Natural killer cell (primary cell): ENCODE measurements at regions not wholly inside any gene's neighbourhood (a gene's known extent, or its start where the extent isn't known, plus 50 kb on each side); places are given as distances from the start of the nearest gene placed in this dataset.

Experiments
- ATAC-seq, 3 donors: fragments of 150-1000 bp in 2 of 3; fragments of 200-7000 bp in 1 of 3; cut with Tn5 transposase; 1 replicate in 1 of 3; 2 replicates in 2 of 3; pipeline ENCODE4 v1.10.0; 2021; ENCODE audit warnings: mild to moderate bottlenecking in 2 of 3, moderate library complexity in 2 of 3
- DNase-seq, 2 donors: peaks; one replicate each; pipeline versions ENCODE4 v3.0.0 to v3.0.0-alpha.2; 2013 to 2021; ENCODE audit warnings: mixed read lengths in 1 of 2
- H3K27ac ChIP-seq: one replicate; pipeline ENCODE4 v1.5.1; 2013; ENCODE audit warnings: mild to moderate bottlenecking, low read length
- H3K27me3 ChIP-seq: one replicate; pipeline ENCODE4 v1.6.1; 2013; ENCODE audit warnings: low read length; ENCODE audit not compliant: control insufficient read depth, insufficient read depth
- H3K36me3 ChIP-seq: one replicate; pipeline ENCODE4 v1.6.1; 2013; ENCODE audit warnings: low read length; ENCODE audit not compliant: control insufficient read depth, insufficient read depth
- H3K4me1 ChIP-seq: one replicate; pipeline ENCODE4 v1.6.1; 2013; ENCODE audit warnings: low read length; ENCODE audit not compliant: control insufficient read depth, insufficient read depth
- H3K4me3 ChIP-seq: one replicate; pipeline ENCODE4 v1.5.1; 2013; ENCODE audit warnings: low read length
- H3K9me3 ChIP-seq: one replicate; pipeline ENCODE4 v1.6.1; 2013; ENCODE audit warnings: low read length; ENCODE audit not compliant: control insufficient read depth, insufficient read depth
- H3K27ac Mint-ChIP-seq, 2 donors: one replicate each; pipeline ENCODE4 v1.8.0; 2022; ENCODE audit warnings: mild to moderate bottlenecking in 2 of 2, mixed read lengths in 2 of 2, moderate library complexity in 1 of 2
- H3K27me3 Mint-ChIP-seq, 2 donors: one replicate each; pipeline ENCODE4 v1.8.0; 2022; ENCODE audit warnings: low read depth in 2 of 2, mixed read lengths in 2 of 2
- H3K36me3 Mint-ChIP-seq: one replicate; pipeline ENCODE4 v1.8.0; 2022; ENCODE audit warnings: mixed read lengths
- H3K4me1 Mint-ChIP-seq, 2 donors: one replicate each; pipeline ENCODE4 v1.8.0; 2022; ENCODE audit warnings: mixed read lengths in 2 of 2
- H3K4me3 Mint-ChIP-seq: one replicate; pipeline ENCODE4 v1.8.0; 2022; ENCODE audit warnings: mild to moderate bottlenecking, moderate library complexity, mixed read lengths
- H3K9me3 Mint-ChIP-seq, 2 donors: one replicate each; pipeline ENCODE4 v1.8.0; 2022; ENCODE audit warnings: mixed read lengths in 2 of 2
- CTCF ChIP-seq: fragments of 200-600 bp; IDR thresholded peaks from one replicate; pipeline ENCODE4 v1.8.0; 2022; ENCODE audit warnings: antibody characterized with exemption
- WGBS: methylation state at CpG from one replicate; pipeline ENCODE4 v1.1.7; 2013; ENCODE audit warnings: missing lambda C conversion rate; ENCODE audit not compliant: insufficient coverage; 5-methylcytosine and 5-hydroxymethylcytosine counted together
- intact Hi-C: fragments of 100-400 bp; cut with micrococcal nuclease; formaldehyde crosslinking; loops from one replicate; pipeline ENCODE4 v1.14.2; 2022

- H3K4me1 Mint-ChIP-seq, result no peaks in the 10 kb centered on the region
- H3K27ac Mint-ChIP-seq, result no peak overlapping the region
- 60% methylated on average over 2 of the region's 2 CpGs for WGBS
- Histone ChIP-seq H3K36me3 (no peaks in the 10 kb centered on the region), H3K9me3 (no peaks in the 10 kb centered on the region), H3K27me3 (no peaks in the 10 kb centered on the region), H3K4me3 (no peak overlapping the region), H3K27ac (no peak overlapping the region), H3K4me1 (no peaks in the 10 kb centered on the region)
- no peaks in the 10 kb centered on the region for H3K27me3 Mint-ChIP-seq
- no peak for TF ChIP-seq CTCF
- DNase-seq (no peak), ATAC-seq (no peak)
- peaks cover 7% of the 10 kb centered on the region for H3K36me3 Mint-ChIP-seq
- H3K4me3 Mint-ChIP-seq, result no peak overlapping the region
- H3K9me3 Mint-ChIP-seq, result peaks cover 7 to 10% of the 10 kb centered on the region in 2 donors
- intact Hi-C loops, result no loop called here
These were observed 61.7 kb downstream of the HDGFL1 start for GRCh38 chr6:22631091-22631490.

GRCh38 chr6:22632581-22633145 is 63.3 kb downstream of the HDGFL1 start:
- Histone ChIP-seq H3K27ac (no peak overlapping the region), H3K36me3 (no peaks in the 10 kb centered on the region), H3K27me3 (no peaks in the 10 kb centered on the region), H3K9me3 (no peaks in the 10 kb centered on the region), H3K4me3 (no peak overlapping the region), H3K4me1 (no peaks in the 10 kb centered on the region)
- DNase-seq (no peak), ATAC-seq (no peak)
- H3K36me3 Mint-ChIP-seq, result peaks cover 7% of the 10 kb centered on the region
- whole genome bisulfite sequencing, result 81% methylated on average over 2 of the region's 2 CpGs
- H3K9me3 Mint-ChIP-seq, result peaks cover 4 to 5% of the 10 kb centered on the region in 2 donors
- H3K27me3 Mint-ChIP-seq, result no peaks in the 10 kb centered on the region
- no peak for TF ChIP-seq CTCF
- no peaks in the 10 kb centered on the region for H3K4me1 Mint-ChIP-seq
- H3K4me3 Mint-ChIP-seq, result no peak overlapping the region
- intact Hi-C loops, result no loop called here
- H3K27ac Mint-ChIP-seq, result no peak overlapping the region

GRCh38 chr6:22636452-22636851 is 67.1 kb downstream of the HDGFL1 start:
- Histone ChIP-seq H3K27ac (no peak overlapping the region), H3K4me1 (no peaks in the 10 kb centered on the region), H3K9me3 (no peaks in the 10 kb centered on the region), H3K36me3 (no peaks in the 10 kb centered on the region), H3K4me3 (no peak overlapping the region), H3K27me3 (no peaks in the 10 kb centered on the region)
- H3K4me1 Mint-ChIP-seq, result no peaks in the 10 kb centered on the region
- no peaks in the 10 kb centered on the region for H3K36me3 Mint-ChIP-seq
- ATAC-seq, result no peak
- no peak overlapping the region for H3K4me3 Mint-ChIP-seq
- no peaks in the 10 kb centered on the region for H3K9me3 Mint-ChIP-seq
- 100% methylated on average over 3 of the region's 4 CpGs for WGBS
- H3K27me3 Mint-ChIP-seq, result no peaks in the 10 kb centered on the region
- DNase-seq, result no peak
- TF ChIP-seq CTCF, result no peak
- intact Hi-C loops, result no loop called here
- H3K27ac Mint-ChIP-seq, result no peak overlapping the region

- Histone ChIP-seq H3K4me3 (no peak overlapping the region), H3K27me3 (no peaks in the 10 kb centered on the region), H3K4me1 (no peaks in the 10 kb centered on the region), H3K9me3 (no peaks in the 10 kb centered on the region), H3K36me3 (no peaks in the 10 kb centered on the region), H3K27ac (no peak overlapping the region)
- no peak overlapping the region for H3K4me3 Mint-ChIP-seq
- no peaks in the 10 kb centered on the region for H3K36me3 Mint-ChIP-seq
- TF ChIP-seq CTCF, result no peak
- H3K27me3 Mint-ChIP-seq, result no peaks in the 10 kb centered on the region
- no peaks in the 10 kb centered on the region for H3K4me1 Mint-ChIP-seq
- intact Hi-C loops, result no loop called here
- no peak overlapping the region for H3K27ac Mint-ChIP-seq
- DNase-seq, result no peak
- 93% methylated on average over 6 of the region's 6 CpGs for WGBS
- ATAC-seq, result no peak
- H3K9me3 Mint-ChIP-seq, result no peaks in the 10 kb centered on the region
These were observed 68.4 kb downstream of the HDGFL1 start for GRCh38 chr6:22637782-22638181.
